NCI-H510A (cell line): ENCODE measurements at regions not wholly inside any gene's neighbourhood (a gene's known extent, or its start where the extent isn't known, plus 50 kb on each side); places are given as distances from the start of the nearest gene placed in this dataset.
A peak's percentile ranks its signal among the peaks of the same experiment; 100 is the strongest.
"Not testable (repeated sequence)": the region's sequence is repeated elsewhere in the genome, so short reads cannot be mapped to it uniquely, and the experiment has no call there.

Source experiments
- DNase-seq: peaks from one replicate; lab custom pipeline; 2025; lab: John Stamatoyannopoulos, UW

DNA sequence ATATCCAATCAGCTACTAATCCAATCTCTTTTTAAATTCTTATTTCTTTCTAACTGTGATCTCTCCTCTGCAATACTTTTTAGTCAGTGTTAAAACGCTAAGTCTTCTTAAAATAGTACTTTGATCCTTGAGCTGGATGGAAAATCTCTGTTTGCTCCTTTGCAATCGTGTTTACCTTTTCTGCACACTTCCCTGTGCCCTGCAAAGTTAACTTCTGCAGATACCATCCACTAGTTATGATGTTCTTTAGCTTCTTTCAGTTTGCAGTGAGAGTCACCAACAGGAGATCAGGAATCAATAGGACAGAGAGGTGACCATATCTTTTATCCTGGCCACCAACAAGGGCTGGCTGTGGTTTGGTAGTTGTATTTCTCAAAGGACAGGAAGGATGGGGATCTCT, 391.5 kb downstream of the GASK1B start:
- DNase-seq = no peak

DNA sequence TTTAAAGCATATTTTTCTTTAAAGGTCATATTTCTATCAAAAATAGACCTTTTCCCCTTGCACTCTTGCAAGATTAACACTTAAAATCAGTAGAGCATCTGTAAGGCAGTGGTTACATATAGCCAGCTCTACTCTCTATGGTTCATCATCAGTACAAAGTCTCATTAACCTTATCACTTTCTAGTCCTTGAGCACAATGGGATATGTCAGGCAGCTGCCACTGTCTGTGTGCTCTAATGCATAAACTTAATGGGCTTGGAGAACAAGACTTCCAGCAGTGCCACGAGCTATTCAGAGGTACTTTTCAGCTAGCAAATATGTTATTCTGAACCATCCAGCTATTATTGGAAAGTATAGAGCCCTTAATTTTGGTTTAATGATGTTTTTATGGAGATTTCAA, 393.7 kb downstream of the GASK1B start:
- DNase-seq = peak; percentile 0

DNA sequence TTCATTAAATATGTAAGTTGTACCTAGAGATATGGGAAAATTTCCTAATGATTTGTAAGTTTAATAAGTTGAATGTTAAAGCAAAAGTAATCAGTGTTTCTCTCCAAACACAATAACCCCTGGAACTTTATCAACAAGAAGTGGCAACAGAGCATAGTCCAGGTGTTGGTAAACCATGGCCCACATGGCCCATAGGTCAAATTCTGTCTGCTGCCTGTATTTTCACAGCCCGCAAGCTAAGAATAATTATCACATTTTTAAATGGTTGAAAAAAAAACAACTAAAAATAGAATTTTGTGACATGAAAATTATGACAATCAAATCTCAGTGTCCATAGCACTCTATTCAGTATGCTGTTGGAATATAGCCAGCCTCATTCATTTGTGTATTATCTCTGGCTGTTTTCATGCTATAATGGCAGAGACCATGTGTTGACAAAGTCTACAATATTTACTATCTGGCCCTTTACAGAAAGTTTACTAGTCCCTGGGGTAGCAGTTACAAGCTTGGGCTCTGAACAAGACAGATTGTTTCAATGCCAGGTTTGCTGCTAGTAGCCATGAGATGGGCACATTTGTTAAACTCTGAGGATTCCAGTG, 395.8 kb downstream of the GASK1B start:
- DNase-seq = no peak

DNA sequence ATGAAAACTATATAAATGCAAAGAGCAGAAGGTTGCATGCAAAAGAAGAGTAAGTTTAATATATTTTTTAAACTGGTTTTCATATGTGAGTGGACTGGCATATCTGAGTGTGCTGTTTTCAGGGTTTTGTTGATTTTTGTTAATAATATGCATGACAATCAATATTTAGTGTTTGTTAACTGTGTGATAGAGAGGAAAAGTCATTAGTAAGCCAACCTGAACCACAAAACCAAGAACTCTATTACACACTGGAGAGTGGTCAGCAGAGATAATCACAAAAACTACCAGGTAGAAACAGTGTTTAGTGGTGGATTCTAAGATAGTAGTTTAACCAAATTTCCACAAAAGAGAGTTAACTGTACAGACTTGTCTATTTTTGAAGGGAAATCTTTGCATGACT, 396.9 kb downstream of the GASK1B start:
- DNase-seq = no peak

DNA sequence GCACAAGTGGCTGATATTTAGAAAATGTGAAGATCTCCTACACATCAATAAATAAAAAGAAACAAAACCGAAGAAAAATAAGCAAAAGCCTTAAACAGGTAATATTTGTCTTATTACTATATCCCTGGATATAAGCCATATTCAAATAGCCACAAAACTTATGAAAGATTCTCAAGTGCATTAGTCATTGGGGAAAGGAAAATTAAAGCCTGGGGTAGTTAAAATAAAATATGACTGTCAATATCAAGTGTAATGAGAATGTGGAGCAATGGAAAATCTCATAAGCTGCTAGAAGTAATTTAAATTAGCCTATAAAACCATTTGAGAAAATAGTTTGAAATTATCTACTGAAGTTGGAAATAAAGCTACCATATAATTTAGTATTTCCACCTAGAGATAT, 399.9 kb downstream of the GASK1B start:
- DNase-seq = no peak

DNA sequence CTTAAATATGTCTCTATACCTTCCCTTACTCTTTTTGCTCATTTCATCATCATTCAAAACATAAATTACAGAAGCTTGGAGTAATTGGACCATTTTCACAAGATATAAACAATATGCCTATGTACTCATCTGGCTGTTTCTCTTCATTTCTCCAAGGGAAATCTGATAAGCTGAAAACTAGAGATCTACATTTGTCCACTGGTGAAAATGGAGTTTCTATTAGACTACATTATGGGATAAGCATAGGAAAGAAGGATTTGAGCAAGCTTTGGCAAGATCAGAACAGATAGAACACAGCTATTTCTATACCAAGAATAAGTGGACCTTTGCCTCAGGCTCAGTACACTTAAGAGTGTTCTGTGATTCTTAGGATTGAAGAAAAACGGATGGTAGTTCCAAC, 404.4 kb downstream of the GASK1B start:
- no peak for DNase-seq

DNA sequence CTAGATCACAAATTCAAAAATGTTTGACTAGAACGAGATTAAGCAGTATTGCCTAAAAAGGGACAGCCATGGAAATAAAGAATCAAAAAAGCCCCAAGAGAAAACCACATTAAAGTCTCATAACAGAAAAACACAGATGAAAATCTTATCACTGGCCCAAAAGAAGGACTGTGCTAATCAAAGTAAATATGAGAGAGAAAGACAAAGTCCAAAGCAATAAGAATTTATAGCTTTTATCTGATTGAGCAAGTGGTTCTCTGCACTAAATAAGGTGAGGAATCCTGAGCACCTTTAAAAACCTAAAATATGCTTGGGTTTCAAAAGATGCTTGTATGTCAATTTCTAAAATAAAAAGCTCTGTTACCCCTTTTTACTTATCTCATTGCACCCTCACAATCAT, 409.3 kb downstream of the GASK1B start:
- no peak for DNase-seq

DNA sequence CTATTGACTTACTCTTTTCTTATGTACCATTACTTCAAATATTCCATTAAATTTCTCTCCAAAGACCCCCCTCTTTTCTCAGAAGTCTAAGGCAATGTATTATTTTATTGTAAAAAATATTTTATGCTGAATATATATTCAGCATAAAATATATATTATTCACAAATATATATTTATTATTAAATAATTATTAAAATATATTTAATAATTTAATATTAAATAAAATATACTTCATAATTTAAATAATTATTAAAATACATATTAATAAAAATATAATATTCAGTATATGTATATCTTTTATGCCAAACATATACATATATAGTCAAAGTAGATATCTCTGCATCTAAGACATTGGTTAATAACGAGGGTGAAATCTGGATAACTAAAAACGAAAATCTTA, 418.4 kb downstream of the GASK1B start:
- no peak for DNase-seq

DNA sequence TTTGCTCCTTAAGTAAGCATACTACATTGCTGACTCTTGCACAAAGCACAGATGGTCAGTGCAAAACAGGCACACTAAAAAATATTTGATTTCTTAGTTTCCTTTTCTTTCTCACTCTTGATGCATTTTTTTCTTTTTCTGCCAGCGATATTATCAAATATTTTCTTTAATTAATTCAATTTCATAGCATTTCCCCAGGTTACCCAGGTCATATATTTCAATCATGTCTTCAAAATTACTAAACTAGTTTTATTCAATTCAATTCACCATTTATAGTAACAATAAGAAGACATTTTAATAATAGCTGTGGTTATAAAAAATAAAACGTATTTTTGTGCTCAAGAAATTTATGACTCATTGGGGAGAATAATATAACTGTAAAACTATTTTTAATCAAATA, 421.2 kb downstream of the GASK1B start:
- no peak for DNase-seq

DNA sequence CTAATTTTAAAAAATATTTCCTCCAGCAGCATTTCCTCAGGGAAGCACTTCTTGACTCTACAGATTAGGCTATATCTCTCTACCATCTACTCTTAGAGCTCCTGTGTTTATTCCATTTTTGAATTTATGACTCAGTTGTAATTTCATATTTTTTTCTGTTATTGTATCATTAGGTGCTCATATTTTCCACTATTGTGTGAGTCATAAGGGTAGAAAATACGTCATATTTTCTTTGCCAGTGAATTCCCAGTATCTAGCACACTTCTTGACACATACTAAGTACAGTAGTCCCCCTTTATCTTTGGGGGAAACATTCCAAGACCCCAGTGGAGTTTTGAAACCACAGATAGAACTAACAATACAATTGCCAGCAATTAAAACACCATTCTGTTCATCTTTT, 431.2 kb downstream of the GASK1B start:
- no peak for DNase-seq

DNA sequence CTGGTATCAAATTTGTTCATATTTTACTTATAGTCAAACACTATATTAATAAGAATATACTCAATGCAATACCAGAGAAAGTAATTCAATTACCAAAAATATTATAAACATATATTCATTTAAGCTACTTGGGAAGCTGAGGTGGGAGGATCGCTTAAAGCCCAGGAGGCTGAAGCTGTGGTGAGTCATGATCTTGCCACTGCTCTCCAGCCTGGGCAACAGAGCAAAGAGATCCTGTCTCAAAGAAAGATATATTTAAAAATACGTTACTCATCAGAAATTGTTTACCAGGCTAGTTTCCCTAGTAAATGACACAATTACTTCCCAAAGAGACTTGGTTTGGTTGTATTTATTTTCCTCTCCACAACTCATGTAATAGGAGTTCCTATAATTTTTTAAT, 433.6 kb downstream of the GASK1B start:
- DNase-seq = no peak

DNA sequence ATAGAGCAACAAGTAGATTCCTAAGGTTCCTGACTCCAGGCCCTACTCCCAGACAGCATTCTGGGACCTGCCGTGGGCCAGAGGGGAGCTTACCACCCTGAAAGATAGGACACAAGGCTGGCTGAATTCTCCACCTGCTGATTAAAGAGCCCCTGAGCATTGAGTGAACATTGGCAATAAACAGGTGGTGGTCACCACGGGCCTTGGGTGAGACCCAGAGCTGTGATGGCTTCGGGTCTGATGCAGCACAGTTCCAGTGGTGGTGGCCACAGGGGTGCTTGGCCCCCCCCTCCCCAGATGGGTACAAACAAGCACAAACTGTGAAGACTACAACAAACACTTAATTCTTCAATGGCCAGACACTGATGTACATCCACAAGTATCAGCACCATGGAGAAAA, 444.6 kb downstream of the GASK1B start:
- DNase-seq = no peak

DNA sequence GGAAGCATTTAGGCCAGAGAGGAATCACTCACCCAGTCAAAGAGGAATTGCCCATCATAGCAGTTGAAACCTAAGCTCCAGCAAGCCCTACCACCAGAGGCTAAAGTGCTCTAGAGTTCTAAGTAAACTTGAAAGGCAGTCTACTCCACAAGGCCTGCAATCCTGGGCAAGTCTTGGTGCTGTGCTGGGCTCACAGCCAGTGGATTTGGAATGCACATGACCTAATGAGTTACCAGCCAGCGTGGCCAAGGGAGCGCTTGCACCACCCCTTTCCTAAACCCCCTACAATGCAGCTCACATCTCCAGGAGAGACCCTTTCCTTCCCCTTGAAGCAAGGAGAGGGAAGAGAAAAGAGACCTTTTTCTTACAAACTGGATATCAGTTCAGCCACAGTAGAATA, 445.7 kb downstream of the GASK1B start:
- DNase-seq = no peak

DNA sequence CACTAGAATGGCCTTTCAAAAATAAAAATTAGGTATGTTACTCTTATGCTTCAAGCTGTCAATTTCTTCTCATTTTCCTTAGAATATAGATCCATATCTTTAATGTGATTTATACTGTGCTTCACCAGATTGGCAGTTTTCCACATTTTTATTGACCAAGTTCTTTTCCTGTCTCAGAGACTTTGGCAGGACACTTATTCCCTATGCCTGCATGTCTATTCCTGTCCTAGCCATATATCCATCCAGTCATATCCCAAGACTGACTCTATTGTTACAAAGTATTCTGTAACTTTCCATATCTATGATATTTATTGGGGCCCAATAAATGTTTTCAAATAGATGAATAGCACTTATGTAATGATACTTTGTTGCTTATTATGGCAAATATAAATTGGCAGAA, 450.7 kb downstream of the GASK1B start:
- DNase-seq = no peak

DNA sequence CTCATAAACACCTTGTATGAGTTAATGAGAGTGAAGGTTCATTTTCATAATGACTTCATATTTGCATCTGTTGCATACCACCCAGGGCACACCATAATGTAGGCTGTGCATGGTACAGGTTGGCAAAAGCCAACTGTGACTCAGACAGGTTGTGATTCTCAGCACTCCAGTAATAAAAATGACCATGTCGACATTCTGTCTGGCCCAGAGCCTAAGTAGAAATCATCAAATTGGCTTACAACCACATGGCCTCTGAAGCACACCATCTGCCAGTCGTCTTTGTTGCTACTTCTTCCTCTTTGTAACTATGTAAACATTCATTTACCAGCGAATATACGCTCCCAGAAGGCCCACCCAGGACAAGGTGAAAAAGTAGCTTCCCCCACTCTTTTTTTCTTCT, 459.5 kb downstream of the GASK1B start:
- DNase-seq = no peak

DNA sequence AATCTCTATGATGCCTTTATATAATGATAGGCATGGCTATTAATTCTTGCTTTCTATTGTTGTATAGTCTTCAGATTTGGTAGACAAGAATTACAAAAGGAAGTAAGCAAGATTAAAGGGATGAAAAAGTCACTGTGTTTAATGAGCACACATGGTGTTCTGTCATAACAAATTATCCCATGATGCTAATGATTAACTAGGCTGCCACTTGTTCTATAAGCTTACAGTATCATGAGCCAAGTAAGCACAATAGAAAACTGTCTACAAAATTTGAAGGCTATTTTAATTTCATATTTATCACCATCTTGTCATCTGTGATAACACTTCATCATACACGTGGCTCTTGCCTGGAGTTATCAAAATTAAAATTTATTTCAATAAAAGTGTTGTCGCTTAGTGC, 466.7 kb downstream of the GASK1B start:
- no peak for DNase-seq

DNA sequence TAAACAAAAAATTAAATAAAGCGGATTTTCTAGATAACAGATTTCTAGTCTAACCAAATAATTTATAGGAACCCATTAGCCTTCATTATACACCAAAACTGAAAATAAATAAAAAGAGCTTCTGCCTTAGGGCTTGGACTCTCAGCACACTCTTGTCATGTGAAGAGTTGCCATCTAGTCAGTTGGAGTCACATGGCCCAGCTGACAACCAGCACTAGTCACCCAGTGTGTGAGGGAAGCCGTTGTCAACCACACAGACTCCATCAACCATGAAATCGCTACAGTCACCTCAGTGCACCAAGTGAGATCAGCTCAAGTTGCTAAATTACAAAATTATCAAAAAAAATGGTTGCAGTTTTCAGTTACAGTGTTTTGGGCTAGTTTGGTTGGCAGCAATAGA, 470.0 kb downstream of the GASK1B start:
- no peak for DNase-seq

DNA sequence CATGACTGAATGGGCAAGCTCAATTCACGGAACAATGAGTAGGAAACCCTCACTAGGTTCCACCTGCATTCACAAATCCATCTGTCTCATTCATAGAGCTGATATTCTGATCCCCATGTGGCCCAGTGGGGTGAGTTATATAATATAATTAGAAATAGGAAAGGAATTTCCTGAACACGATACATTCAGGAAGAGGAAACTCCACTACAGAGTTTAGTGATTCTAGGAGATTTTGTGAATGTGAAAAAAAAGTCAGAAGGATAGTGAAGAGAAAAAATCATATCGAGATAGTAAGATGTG, 471.2 kb downstream of the GASK1B start:
- DNase-seq = no peak

DNA sequence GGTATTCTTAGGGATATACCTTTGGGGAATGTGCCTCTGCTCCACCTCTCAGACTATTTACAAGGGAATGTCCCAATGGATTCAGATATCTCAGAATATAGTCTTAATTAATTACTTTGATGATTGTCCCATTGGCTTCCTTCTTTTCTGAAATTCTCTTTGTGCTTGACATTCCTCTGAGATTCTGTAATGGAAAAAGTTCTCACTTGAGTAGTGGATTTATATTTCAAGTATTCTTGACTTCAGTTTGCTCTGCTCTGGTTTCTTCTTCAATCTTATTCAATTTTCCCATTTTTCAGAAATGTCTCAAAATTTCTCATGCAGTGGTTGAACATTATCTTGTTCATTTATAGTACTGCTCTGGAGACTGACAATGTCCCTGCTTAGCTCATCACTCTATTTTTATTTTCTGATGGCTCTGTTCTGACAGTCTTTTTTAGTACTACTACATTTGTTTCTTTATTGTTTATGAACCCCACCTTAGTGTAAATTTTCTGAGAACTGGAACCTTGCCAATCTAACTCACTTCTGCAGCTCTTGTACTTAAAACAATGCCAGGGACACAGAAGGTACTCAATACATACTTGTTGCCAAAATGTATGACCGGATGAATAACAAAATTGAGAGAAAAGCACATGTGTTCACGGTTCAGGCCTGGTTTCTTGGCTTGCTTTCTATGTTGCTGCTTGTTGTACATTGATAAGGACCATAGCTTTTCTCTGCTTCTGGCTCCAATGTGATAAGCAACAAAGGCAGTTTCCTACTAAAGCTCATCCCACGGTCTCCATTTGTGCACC, 471.7 kb downstream of the GASK1B start:
- no peak for DNase-seq

DNA sequence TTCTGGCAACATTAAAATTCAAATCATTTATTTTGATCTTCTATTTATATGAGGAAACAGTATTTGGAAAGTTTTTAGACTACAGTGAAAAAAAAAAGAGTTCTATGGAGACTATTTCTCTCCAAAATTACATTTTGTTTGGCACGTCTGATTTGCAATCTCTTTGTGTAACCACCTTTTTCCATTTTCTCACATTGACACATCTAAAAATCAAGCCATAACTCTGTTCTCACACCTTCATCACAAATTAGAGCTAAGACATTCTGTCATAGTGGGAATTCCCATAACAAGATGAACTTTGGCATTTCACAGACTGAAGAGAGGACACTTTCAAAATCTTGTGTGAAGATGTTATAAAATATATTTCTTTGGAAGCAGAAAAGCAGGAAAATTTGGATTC, 468.9 kb downstream of the GRIA2 start:
- no peak for DNase-seq

DNA sequence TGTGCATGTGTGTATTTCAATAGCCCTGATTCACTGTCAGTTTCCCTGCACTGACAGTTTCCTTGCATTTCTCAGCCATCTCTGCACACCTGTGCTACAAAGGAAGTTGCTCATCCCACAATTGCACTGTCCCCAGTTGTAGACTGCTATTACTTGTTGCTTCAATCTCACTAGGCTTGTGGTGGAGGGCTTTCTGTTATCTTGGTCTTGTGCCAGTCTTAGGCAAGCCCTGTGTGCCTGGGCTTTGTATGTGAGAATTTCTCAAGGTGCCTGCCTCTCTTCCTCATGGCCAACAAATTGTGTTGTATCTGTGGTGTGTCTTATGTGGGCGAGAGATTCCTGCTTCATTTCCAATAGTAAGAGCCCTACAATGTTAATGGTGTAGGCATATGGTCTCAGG, 467.4 kb downstream of the GRIA2 start:
- no peak for DNase-seq

DNA sequence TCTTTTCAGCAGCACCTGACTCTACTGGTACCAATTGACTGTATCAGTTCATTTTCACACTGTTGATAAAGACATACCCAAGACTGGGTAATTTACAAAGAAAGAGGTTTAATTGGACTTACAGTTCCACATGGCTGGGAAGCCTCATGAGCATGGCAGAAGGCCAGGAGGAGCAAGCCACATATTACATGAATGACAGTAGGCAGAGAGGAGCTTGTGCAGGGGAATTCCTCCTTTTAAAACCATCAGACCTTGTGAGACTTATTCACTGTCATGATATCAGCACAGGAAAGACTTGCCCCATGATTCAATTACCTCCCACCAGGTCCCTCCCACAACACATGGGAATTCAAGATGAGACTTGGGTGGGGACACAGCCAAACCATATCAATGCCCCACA, 458.8 kb downstream of the GRIA2 start:
- not testable (repeated sequence) for DNase-seq

DNA sequence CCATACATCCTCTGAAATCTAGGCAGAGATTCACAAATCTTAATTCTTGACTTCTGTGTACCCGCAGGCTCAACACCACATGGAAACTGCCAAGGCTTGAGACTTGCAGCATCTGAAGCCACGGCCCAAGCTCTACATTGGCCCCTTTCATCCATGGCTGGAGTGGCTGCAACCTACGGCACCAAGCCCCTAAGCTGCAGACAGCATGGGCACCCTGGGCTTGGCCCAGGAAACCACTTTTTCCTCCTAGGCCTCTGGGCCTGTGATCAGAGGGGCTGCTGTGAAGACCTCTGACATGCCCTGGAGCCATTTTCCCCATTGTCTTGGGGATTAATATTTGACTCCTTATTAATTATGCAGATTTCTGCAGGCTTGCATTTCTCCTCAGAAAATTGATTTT, 457.9 kb downstream of the GRIA2 start:
- no peak for DNase-seq

DNA sequence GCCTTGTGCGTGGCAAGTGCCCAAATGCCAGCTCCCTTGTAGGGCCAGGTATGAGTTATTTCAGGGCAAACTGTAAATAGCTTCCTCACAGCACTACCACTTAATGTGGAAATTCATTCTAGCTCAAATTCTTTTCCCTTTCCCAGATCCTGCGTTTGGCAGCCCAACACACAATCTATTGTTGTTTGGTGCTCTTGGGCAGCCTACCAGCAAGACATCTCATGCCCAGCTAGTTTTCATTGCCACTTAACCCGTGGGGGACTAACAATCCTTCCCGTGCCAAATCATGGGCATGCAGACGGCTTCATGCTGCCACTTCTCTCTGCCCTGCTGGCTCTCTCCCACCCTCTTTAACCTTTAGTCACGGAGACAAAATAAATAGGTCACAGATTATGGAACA, 454.2 kb downstream of the GRIA2 start:
- no peak for DNase-seq
